Activated naive CD8-positive, alpha-beta T cell (primary cell): ENCODE measurements at regions not wholly inside any gene's neighbourhood (a gene's known extent, or its start where the extent isn't known, plus 50 kb on each side); places are given as distances from the start of the nearest gene placed in this dataset.
"Not testable (repeated sequence)": the region's sequence is repeated elsewhere in the genome, so short reads cannot be mapped to it uniquely, and the experiment has no call there.

ENCODE experiments used
- H3K27ac Mint-ChIP-seq: one replicate; pipeline ENCODE4 v1.8.0; 2021; ENCODE audit warnings: mixed read lengths
- H3K27me3 Mint-ChIP-seq: one replicate; pipeline ENCODE4 v1.8.0; 2021; ENCODE audit warnings: mixed read lengths
- H3K36me3 Mint-ChIP-seq: one replicate; pipeline ENCODE4 v1.8.0; 2021; ENCODE audit warnings: mixed read lengths
- H3K4me1 Mint-ChIP-seq: one replicate; pipeline ENCODE4 v1.8.0; 2021; ENCODE audit warnings: low read depth, mixed read lengths
- H3K4me3 Mint-ChIP-seq: one replicate; pipeline ENCODE4 v1.8.0; 2021; ENCODE audit warnings: mild to moderate bottlenecking, mixed read lengths
- H3K9me3 Mint-ChIP-seq: one replicate; pipeline ENCODE4 v1.8.0; 2021; ENCODE audit warnings: low read depth, mixed read lengths

DNA sequence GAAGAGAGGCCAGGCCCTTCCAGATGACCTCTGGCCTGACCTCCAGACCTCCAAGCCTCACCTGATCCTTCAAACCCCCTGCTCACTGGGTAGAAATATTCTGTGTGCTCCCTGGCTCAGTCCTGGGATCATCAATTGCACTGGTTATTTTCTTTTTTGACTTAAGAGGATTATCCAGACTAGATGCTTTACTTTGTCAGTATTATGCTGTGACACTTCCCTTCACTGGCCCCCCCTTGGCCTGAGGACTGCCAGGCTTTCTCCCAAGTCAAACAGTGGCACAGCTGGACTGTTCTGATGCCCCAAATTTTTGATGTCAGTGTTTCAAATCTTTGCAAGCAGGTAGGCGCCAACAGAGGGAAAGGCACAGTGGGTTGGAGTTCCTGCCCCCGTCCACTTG, 156.3 kb upstream of the SKOR2 start:
- Mint-ChIP-seq H3K36me3 (no peaks in the 10 kb centered on the region), H3K9me3 (no peaks in the 10 kb centered on the region), H3K4me1 (no peaks in the 10 kb centered on the region), H3K27me3 (no peaks in the 10 kb centered on the region), H3K4me3 (no peak overlapping the region), H3K27ac (no peak overlapping the region)

DNA sequence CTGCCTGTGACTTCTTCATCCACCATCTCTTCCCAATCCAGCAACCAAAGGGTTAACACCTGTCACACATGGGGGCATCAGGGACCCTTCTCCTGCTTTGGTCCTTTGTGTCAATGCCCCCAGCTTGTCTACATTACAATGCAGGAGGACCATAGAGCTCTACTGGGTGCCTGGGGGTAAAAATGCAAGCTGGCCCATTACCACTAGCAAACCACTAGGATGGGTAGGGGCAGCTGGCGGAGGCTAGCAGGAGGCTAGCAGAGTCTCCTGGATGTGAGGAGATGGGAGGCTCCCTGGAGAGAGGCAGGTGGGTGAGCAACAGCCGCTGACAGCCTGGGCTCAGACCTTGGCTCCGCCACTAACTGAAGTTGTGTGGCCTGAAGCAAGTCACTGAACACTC, 153.4 kb upstream of the SKOR2 start:
- Mint-ChIP-seq H3K27ac (no peak overlapping the region), H3K4me3 (no peak overlapping the region), H3K27me3 (no peaks in the 10 kb centered on the region)

DNA sequence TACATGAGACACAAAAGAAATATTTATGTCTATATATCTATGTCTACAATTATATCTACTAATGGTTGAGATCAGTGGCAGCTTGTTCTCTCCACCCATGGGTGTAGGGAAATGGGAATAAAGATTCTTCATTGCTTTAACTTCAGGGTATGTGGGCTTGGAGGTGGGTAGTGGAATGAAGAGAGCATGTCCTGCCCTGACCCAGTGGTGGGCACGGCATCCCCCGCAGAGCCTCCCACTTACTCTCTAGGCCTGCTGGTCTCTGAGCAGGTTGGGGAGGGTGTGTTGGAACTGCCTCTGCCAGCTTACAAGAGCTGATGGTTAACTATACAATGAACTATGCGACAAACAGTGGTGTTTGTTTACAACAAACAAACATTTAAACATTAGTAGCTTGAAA, 152.5 kb upstream of the SKOR2 start:
- no peak overlapping the region for H3K27ac Mint-ChIP-seq
- no peaks in the 10 kb centered on the region for H3K27me3 Mint-ChIP-seq
- no peaks in the 10 kb centered on the region for H3K36me3 Mint-ChIP-seq
- H3K4me3 Mint-ChIP-seq, result no peak overlapping the region
- H3K4me1 Mint-ChIP-seq, result no peaks in the 10 kb centered on the region
- no peaks in the 10 kb centered on the region for H3K9me3 Mint-ChIP-seq

More for the DNA sequence above, 153.4 kb upstream of the SKOR2 start:
- H3K9me3 Mint-ChIP-seq, result no peaks in the 10 kb centered on the region
- no peaks in the 10 kb centered on the region for H3K36me3 Mint-ChIP-seq
- H3K4me1 Mint-ChIP-seq, result no peaks in the 10 kb centered on the region

DNA sequence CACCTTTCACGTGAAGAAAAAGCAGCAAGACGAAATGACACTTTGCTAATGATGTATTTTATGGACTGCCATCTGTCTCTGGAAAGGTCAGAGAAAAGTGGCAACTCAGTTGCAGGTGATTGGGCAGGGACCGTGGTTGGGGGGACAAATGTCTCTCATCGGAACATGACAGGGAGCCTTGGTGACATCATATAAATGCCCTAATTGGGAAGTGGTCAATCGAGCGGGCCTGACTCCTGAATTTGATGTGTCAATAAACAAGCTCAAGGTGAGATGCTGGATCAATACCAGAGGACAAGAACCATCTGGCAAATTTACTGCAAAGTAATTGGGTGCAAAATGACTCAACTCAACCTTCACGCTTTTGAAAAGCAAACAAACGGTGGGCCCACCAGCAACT, 151.9 kb upstream of the SKOR2 start:
- Mint-ChIP-seq H3K36me3 (no peaks in the 10 kb centered on the region), H3K4me1 (no peaks in the 10 kb centered on the region), H3K9me3 (no peaks in the 10 kb centered on the region), H3K27ac (no peak overlapping the region), H3K4me3 (no peak overlapping the region), H3K27me3 (no peaks in the 10 kb centered on the region)

DNA sequence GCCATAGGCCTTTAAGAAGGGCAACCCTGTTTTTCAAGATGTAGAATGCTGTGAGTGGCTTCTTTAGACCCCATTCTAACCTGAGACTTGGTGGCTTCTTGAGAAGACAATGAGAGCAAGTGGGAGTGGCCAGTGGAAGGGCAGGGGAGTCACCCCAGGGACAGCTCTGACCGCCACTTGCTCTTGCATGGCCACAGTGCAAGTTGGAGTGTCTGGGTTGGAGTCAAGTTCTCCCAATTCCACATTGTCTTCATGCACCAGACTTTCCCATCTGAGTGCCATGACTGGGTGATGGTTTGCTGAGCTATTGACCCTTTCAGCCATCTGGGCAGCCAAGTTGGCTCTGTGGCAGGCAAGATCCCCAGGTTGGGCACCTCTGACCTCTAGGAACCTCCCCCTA, 148.0 kb upstream of the SKOR2 start:
- no peaks in the 10 kb centered on the region for H3K27me3 Mint-ChIP-seq

DNA sequence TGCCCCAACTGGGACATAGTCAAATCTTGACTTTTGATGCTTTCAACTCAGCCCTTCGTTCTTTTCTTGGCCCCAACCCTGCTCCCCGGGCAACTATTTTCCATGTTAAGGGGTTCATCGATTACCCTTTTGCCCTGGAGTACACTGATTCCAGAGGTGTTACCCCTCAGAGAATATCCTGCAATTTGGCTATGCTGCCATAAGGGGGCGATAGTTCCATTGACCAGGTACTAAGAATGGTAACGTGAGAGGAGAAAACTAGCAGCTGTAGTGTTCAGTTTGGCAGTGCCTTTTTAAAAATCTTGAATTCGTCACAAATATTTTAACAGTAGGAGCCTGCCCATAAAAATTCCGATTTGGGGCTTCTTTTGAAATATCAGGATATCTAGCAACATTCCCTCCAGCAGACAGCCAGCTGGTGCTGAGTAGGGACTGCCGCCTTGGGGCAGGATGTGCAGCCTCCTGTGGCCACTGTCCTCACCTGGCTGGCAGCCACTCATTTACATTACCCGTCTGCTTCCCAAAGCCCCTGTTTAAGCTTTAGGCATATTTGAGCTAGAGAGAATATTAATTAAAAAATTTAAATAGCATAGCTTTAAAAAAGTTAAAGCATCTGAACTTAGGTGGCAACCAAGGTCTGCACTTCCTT, 146.3 kb upstream of the SKOR2 start:
- H3K36me3 Mint-ChIP-seq, result no peaks in the 10 kb centered on the region
- no peaks in the 10 kb centered on the region for H3K27me3 Mint-ChIP-seq
- no peaks in the 10 kb centered on the region for H3K9me3 Mint-ChIP-seq
- no peak overlapping the region for H3K27ac Mint-ChIP-seq
- H3K4me1 Mint-ChIP-seq, result no peaks in the 10 kb centered on the region
- H3K4me3 Mint-ChIP-seq, result no peak overlapping the region

More for the DNA sequence above, 148.0 kb upstream of the SKOR2 start:
- Mint-ChIP-seq H3K4me3 (no peak overlapping the region), H3K27ac (no peak overlapping the region), H3K9me3 (no peaks in the 10 kb centered on the region), H3K36me3 (no peaks in the 10 kb centered on the region), H3K4me1 (no peaks in the 10 kb centered on the region)

DNA sequence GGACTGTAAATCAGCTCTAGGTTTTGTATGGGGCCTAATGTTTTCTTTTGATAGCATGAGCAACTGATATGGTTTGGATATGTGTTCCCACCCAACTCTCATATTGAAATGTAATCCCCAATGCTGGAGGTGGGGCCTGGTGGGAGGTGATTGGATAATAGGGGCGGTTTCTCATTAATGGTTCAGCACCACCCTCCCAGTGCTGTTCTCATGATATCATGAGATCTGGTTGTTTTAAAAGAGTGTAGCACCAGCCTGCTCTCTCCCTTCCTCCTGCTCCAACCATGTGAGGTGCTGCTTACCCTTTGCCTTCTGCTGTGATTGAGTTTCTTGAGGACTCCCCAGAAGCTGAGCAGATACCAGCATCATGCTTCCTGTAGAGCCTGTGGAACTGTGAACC, 140.2 kb upstream of the SKOR2 start:
- H3K4me3 Mint-ChIP-seq, result no peak overlapping the region
- no peak overlapping the region for H3K27ac Mint-ChIP-seq
- H3K4me1 Mint-ChIP-seq, result no peaks in the 10 kb centered on the region
- H3K36me3 Mint-ChIP-seq, result no peaks in the 10 kb centered on the region
- H3K9me3 Mint-ChIP-seq, result no peaks in the 10 kb centered on the region
- H3K27me3 Mint-ChIP-seq, result peaks cover 6% of the 10 kb centered on the region

DNA sequence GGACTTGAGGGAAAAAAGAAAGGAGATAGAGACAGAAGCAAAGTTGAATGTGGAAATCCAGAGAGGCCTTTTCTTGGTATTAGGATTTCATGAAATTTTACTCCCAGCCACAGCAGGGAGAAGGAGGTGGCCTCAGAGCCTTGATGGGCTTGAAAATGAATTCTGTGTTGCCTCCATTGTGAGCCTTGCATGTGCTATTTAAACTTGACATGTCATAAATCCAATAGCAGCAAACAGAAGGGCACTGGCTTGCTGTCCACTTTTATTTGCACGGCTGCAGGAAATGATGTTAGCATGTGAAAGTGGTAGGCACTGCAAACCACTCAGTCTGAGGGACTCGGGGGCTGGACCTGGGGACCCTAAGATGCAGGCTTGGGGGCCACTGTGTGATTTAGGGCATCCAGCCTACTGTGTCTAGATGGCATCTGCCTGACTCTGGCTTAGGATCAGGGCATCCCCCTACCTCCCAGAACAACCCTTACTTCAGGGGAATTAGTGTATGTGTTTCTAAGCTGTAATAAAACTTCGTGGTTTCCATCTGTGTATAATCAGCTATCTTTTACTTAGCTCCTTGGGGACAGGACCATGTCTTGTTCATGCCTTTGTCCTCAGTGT, 139.1 kb upstream of the SKOR2 start:
- no peaks in the 10 kb centered on the region for H3K4me1 Mint-ChIP-seq
- H3K36me3 Mint-ChIP-seq, result no peaks in the 10 kb centered on the region
- H3K27me3 Mint-ChIP-seq, result peaks cover 6% of the 10 kb centered on the region
- no peaks in the 10 kb centered on the region for H3K9me3 Mint-ChIP-seq
- no peak overlapping the region for H3K4me3 Mint-ChIP-seq
- H3K27ac Mint-ChIP-seq, result no peak overlapping the region

DNA sequence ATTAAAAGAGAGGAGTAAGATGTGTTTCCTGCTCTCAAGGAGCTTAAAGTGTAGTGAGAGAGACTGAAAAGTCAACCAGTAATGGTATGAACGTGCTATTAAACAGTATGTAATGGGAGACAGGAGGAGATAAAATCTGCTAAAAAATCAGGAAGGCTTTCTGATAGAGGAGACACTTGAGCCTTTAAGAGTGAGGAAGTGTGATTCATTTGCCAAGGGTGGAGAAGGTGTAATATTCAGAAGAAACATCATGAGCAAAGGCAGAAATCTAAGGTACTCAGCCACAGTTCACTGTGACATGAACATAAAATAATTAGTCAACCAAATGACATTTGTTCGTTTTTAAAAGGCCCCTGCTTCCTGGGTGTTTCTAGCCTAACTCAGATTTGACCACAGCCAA, 137.8 kb upstream of the SKOR2 start:
- peaks cover 8% of the 10 kb centered on the region for H3K27me3 Mint-ChIP-seq
- H3K4me1 Mint-ChIP-seq, result no peaks in the 10 kb centered on the region
- no peaks in the 10 kb centered on the region for H3K36me3 Mint-ChIP-seq
- H3K4me3 Mint-ChIP-seq, result no peak overlapping the region
- H3K27ac Mint-ChIP-seq, result no peak overlapping the region
- H3K9me3 Mint-ChIP-seq, result no peaks in the 10 kb centered on the region

DNA sequence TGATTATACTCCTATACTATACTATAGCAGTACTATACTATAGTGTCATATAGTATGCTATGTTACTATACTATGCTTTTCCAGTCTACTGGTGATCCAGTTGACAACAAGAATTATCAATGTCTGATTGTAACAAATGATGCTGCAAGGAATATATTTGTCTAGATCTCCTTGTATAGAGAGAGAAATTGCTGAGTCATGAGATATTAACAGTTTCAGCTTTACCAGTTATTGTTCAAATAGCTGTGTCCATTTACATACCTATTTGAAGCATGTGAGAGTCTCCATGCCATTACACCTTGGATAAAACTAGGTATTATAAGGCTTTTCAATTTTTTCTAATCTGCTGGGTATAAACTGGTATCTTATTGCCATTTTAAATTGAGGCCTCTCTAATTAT, 136.4 kb upstream of the SKOR2 start:
- Mint-ChIP-seq H3K36me3 (no peaks in the 10 kb centered on the region), H3K27ac (no peak overlapping the region), H3K27me3 (peaks cover 10% of the 10 kb centered on the region), H3K4me3 (no peak overlapping the region), H3K4me1 (no peaks in the 10 kb centered on the region), H3K9me3 (no peaks in the 10 kb centered on the region)

DNA sequence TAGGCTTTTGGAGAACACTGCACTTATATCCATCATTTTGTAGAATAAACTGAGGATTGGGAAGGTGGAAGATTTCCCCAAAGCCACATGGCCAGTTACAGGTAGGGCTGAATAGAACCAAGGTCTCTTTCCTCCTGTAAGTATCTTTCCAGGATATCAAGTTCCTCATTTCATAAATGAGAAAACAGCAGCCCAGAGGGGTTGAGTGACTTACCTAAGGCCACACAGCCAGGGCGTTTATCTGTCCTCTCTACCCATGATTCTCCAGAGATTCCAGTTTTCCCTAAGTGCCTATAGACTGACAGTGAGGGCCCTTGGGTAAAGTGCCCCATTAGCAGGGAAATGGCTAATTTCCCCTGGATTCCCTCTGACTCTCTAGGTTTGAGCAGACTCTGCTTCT, 132.3 kb upstream of the SKOR2 start:
- H3K27ac Mint-ChIP-seq, result no peak overlapping the region
- no peak overlapping the region for H3K4me3 Mint-ChIP-seq
- H3K36me3 Mint-ChIP-seq, result no peaks in the 10 kb centered on the region
- no peaks in the 10 kb centered on the region for H3K9me3 Mint-ChIP-seq
- H3K4me1 Mint-ChIP-seq, result no peaks in the 10 kb centered on the region
- H3K27me3 Mint-ChIP-seq, result peaks cover 5% of the 10 kb centered on the region

DNA sequence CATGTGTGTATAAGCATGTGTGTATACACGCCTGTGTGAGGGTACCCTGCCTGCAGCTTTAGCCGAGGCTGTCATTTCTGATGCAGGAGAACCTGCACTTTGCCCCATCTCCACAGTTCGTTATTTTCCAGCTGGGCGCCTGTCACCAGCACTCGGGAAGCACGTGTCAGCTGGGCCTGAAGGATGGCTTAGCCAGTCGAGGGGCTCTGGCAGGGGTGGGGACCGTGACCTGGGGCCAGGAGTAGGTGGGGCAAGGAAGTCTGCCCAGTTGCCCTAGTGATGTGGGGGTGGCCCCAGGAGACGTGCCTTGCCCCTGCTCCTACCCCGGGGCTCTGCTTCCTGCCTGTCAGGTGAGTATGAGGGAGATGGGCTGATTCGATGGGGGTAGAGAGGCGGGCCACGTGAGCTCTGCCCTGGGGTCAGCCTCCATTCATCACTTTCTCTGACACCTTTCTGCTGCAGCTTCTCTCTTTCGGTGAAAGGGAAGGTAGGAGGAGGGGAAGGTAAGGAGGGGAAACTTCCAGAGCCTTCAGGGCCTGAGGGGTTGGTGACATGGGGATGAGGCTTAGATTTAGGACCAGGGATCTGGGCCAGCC, 130.6 kb upstream of the SKOR2 start:
- Mint-ChIP-seq H3K36me3 (no peaks in the 10 kb centered on the region), H3K27ac (no peak overlapping the region), H3K4me1 (no peaks in the 10 kb centered on the region), H3K27me3 (peaks cover 4% of the 10 kb centered on the region), H3K4me3 (no peak overlapping the region), H3K9me3 (no peaks in the 10 kb centered on the region)

DNA sequence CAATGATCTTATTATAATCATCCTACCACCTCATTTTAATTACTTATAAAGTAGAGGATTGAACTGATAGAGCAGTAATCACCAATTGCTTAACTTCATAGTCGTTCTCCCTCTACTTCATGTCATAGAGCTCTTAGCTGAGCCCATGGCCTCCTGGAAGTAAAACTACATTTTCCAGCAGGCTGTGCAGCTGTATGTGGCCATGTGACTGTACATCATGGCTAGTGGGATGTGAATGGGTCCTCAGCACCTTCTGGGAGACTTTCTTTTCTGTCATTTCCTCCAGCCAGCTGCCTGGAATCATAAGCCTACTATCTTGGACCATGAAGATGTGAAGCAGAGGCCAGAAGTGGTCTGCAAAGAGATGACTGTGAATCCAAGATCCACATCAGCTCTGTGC, 128.7 kb upstream of the SKOR2 start:
- Mint-ChIP-seq H3K9me3 (no peaks in the 10 kb centered on the region), H3K27me3 (peaks cover 3% of the 10 kb centered on the region), H3K4me1 (no peaks in the 10 kb centered on the region), H3K36me3 (no peaks in the 10 kb centered on the region), H3K4me3 (no peak overlapping the region), H3K27ac (no peak overlapping the region)

DNA sequence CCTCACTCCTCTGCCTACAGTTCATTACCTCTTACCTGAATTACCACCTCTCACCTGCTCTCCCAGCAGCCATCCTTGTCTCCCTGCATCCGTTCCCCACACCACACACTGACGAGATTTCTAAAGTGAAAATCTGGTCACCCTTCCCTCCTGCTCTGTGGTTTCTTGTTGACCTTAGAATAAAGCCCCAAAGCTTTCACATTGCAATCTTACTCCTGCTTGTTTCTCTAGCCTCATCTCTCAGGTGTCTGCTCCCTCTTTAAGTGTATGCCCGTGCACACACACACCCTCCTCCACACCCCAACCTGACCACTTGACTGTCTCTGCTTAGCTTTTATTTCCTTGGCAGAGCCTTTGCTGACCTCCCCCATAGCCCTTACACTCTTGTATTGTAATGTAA, 122.0 kb upstream of the SKOR2 start:
- H3K27me3 Mint-ChIP-seq, result peaks cover 10% of the 10 kb centered on the region
- H3K4me1 Mint-ChIP-seq, result no peaks in the 10 kb centered on the region
- no peaks in the 10 kb centered on the region for H3K36me3 Mint-ChIP-seq
- no peaks in the 10 kb centered on the region for H3K9me3 Mint-ChIP-seq
- H3K27ac Mint-ChIP-seq, result no peak overlapping the region
- H3K4me3 Mint-ChIP-seq, result no peak overlapping the region

DNA sequence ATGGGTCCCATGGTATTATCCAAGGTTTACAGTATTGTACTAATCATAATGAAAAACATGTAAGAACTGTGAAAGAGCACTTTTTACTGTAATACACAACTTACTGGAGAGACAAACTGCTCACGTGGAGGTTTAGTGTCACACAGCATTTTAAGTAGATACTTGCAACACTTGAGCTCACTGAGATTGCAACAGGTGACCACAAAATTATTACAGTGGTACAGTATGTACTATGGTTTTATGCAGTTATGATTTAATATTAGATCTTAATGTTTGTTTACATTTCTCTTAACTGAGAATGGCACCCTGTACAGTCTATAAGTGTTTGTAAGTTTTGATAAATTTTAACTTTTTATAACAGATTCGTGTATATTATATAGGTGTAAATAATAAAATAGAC, 118.6 kb upstream of the SKOR2 start:
- H3K27ac Mint-ChIP-seq, result no peak overlapping the region
- no peaks in the 10 kb centered on the region for H3K4me1 Mint-ChIP-seq
- peaks cover 15% of the 10 kb centered on the region for H3K27me3 Mint-ChIP-seq
- H3K4me3 Mint-ChIP-seq, result no peak overlapping the region
- H3K9me3 Mint-ChIP-seq, result peaks cover 5% of the 10 kb centered on the region
- no peaks in the 10 kb centered on the region for H3K36me3 Mint-ChIP-seq

DNA sequence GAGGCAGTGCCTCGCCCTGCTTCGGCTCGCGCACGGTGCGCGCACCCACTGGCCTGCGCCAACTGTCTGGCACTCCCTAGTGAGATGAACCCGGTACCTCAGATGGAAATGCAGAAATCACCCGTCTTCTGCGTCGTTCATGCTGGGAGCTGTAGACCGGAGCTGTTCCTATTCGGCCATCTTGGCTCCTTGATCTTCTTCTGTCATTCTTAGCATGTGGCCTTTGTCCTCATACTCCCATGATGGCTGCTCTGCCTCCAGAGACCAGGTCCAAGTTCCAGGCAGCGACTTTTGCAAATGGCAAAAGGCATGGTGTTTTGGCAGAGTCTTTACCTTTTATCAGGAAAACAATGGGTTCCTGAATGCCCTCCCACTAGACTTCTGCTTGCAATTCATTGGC, 102.6 kb upstream of the SKOR2 start:
- not testable (repeated sequence) for H3K4me3 Mint-ChIP-seq, H3K4me1 Mint-ChIP-seq, H3K27me3 Mint-ChIP-seq, H3K36me3 Mint-ChIP-seq, H3K27ac Mint-ChIP-seq, H3K9me3 Mint-ChIP-seq
